H1 (cell line): ENCODE measurements at regions not wholly inside any gene's neighbourhood (a gene's known extent, or its start where the extent isn't known, plus 50 kb on each side); places are given as distances from the start of the nearest gene placed in this dataset.

ENCODE experiments used
- GTF2F1 ChIP-seq: IDR thresholded peaks from 2 replicates; pipeline ENCODE4 v1.6.1; 2012; ENCODE audit warnings: low read depth, low read length, improper control_type of control experiment, borderline replicate concordance
- POLR2A ChIP-seq, 2 experiments: IDR thresholded peaks; 1 replicate in 1 of 2; 2 replicates in 1 of 2; pipeline ENCODE4 v1.6.1; 2011; ENCODE audit warnings: low read depth in 2 of 2, low read length in 2 of 2, mild to moderate bottlenecking in 2 of 2; ENCODE audit errors: control extremely low read depth in 1 of 2
- POLR2AphosphoS5 ChIP-seq: IDR thresholded peaks from 2 replicates; pipeline ENCODE4 v1.6.1; 2011; ENCODE audit warnings: low read depth, low read length
- RFX5 ChIP-seq: IDR thresholded peaks from 2 replicates; pipeline ENCODE4 v1.6.1; 2011; ENCODE audit warnings: low read depth, low read length, improper control_type of control experiment, borderline replicate concordance
- RNF2 ChIP-seq: fragments of 200-900, 300-1000 bp; sonication (generic); IDR thresholded peaks from 2 replicates; pipeline ENCODE4 v1.7.1; 2016; ENCODE audit warnings: borderline replicate concordance, low read depth, mild to moderate bottlenecking, antibody characterized with exemption, low read length; ENCODE audit not compliant: poor library complexity, severe bottlenecking; ENCODE audit errors: missing control alignments
- SRF ChIP-seq: IDR thresholded peaks from 2 replicates; pipeline ENCODE4 v1.6.1; 2011; ENCODE audit warnings: mild to moderate bottlenecking, low read depth, low read length, moderate library complexity
- TF ChIP-seq, protein P1 (sequence below): fragments of 300-600 bp; sonication (generic); IDR thresholded peaks from 2 replicates; pipeline ENCODE4 v1.7.1; 2012; ENCODE audit warnings: low read length, moderate library complexity, mild to moderate bottlenecking, inconsistent platforms; ENCODE audit not compliant: insufficient replicate concordance

GRCh38 chr2:200147371-200147770, 159.1 kb upstream of the SPATS2L start (continued):
- TF ChIP-seq, protein P1, sequence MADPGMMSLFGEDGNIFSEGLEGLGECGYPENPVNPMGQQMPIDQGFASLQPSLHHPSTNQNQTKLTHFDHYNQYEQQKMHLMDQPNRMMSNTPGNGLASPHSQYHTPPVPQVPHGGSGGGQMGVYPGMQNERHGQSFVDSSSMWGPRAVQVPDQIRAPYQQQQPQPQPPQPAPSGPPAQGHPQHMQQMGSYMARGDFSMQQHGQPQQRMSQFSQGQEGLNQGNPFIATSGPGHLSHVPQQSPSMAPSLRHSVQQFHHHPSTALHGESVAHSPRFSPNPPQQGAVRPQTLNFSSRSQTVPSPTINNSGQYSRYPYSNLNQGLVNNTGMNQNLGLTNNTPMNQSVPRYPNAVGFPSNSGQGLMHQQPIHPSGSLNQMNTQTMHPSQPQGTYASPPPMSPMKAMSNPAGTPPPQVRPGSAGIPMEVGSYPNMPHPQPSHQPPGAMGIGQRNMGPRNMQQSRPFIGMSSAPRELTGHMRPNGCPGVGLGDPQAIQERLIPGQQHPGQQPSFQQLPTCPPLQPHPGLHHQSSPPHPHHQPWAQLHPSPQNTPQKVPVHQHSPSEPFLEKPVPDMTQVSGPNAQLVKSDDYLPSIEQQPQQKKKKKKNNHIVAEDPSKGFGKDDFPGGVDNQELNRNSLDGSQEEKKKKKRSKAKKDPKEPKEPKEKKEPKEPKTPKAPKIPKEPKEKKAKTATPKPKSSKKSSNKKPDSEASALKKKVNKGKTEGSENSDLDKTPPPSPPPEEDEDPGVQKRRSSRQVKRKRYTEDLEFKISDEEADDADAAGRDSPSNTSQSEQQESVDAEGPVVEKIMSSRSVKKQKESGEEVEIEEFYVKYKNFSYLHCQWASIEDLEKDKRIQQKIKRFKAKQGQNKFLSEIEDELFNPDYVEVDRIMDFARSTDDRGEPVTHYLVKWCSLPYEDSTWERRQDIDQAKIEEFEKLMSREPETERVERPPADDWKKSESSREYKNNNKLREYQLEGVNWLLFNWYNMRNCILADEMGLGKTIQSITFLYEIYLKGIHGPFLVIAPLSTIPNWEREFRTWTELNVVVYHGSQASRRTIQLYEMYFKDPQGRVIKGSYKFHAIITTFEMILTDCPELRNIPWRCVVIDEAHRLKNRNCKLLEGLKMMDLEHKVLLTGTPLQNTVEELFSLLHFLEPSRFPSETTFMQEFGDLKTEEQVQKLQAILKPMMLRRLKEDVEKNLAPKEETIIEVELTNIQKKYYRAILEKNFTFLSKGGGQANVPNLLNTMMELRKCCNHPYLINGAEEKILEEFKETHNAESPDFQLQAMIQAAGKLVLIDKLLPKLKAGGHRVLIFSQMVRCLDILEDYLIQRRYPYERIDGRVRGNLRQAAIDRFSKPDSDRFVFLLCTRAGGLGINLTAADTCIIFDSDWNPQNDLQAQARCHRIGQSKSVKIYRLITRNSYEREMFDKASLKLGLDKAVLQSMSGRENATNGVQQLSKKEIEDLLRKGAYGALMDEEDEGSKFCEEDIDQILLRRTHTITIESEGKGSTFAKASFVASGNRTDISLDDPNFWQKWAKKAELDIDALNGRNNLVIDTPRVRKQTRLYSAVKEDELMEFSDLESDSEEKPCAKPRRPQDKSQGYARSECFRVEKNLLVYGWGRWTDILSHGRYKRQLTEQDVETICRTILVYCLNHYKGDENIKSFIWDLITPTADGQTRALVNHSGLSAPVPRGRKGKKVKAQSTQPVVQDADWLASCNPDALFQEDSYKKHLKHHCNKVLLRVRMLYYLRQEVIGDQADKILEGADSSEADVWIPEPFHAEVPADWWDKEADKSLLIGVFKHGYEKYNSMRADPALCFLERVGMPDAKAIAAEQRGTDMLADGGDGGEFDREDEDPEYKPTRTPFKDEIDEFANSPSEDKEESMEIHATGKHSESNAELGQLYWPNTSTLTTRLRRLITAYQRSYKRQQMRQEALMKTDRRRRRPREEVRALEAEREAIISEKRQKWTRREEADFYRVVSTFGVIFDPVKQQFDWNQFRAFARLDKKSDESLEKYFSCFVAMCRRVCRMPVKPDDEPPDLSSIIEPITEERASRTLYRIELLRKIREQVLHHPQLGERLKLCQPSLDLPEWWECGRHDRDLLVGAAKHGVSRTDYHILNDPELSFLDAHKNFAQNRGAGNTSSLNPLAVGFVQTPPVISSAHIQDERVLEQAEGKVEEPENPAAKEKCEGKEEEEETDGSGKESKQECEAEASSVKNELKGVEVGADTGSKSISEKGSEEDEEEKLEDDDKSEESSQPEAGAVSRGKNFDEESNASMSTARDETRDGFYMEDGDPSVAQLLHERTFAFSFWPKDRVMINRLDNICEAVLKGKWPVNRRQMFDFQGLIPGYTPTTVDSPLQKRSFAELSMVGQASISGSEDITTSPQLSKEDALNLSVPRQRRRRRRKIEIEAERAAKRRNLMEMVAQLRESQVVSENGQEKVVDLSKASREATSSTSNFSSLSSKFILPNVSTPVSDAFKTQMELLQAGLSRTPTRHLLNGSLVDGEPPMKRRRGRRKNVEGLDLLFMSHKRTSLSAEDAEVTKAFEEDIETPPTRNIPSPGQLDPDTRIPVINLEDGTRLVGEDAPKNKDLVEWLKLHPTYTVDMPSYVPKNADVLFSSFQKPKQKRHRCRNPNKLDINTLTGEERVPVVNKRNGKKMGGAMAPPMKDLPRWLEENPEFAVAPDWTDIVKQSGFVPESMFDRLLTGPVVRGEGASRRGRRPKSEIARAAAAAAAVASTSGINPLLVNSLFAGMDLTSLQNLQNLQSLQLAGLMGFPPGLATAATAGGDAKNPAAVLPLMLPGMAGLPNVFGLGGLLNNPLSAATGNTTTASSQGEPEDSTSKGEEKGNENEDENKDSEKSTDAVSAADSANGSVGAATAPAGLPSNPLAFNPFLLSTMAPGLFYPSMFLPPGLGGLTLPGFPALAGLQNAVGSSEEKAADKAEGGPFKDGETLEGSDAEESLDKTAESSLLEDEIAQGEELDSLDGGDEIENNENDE, result no peak
- TF ChIP-seq GTF2F1 (no peak), POLR2AphosphoS5 (no peak), SRF (no peak), RNF2 (no peak), POLR2A (IDR thresholded peaks at IDR 0.05; ENCODE audit: control extremely low read depth in 1 of 2, low read depth in 2 of 2, low read length in 2 of 2) (no peak), RFX5 (no peak)
